Fibroblast of lung (primary cell): ENCODE measurements at regions not wholly inside any gene's neighbourhood (a gene's known extent, or its start where the extent isn't known, plus 50 kb on each side); places are given as distances from the start of the nearest gene placed in this dataset.

ENCODE experiments used
- DNase-seq, 2 donors: peaks; one replicate each; pipeline versions ENCODE4 v3.0.0 to v3.0.0-alpha.2; 2010; ENCODE audit warnings: low read depth in 2 of 2
- H2AFZ ChIP-seq: 2 replicates; pipeline ENCODE4 v1.5.1; 2012; ENCODE audit warnings: low read length, control low read depth, inconsistent platforms
- H3K27ac ChIP-seq: 2 replicates; pipeline ENCODE4 v1.5.1; 2011; ENCODE audit warnings: low read length, control low read depth; ENCODE audit not compliant: insufficient read depth
- H3K27me3 ChIP-seq: 2 replicates; pipeline ENCODE4 v1.5.1; 2011; ENCODE audit warnings: mild to moderate bottlenecking, low read length; ENCODE audit not compliant: control insufficient read depth, insufficient read depth
- H3K36me3 ChIP-seq: 2 replicates; pipeline ENCODE4 v1.5.1; 2011; ENCODE audit warnings: low read length; ENCODE audit not compliant: control insufficient read depth, insufficient read depth
- H3K4me1 ChIP-seq: 2 replicates; pipeline ENCODE4 v1.5.1; 2011; ENCODE audit warnings: low read length; ENCODE audit not compliant: control insufficient read depth, insufficient read depth; ENCODE audit errors: extremely low read depth
- H3K4me2 ChIP-seq: 2 replicates; pipeline ENCODE4 v1.5.1; 2011; ENCODE audit warnings: low read length, control low read depth; ENCODE audit not compliant: insufficient read depth; ENCODE audit errors: extremely low read depth
- H3K4me3 ChIP-seq, 4 experiments: fragments of 200-600 bp in 1 of 4; sonication (generic) in 1 of 4; replicated peaks in 1 of 4; 2 replicates each; pipeline ENCODE4 v1.5.1; 2011 to 2016; ENCODE audit warnings: low read length in 4 of 4, low read depth in 3 of 4, mild to moderate bottlenecking in 3 of 4, control low read depth in 2 of 4, inconsistent platforms in 1 of 4, mixed read lengths in 1 of 4; ENCODE audit not compliant: insufficient read depth in 1 of 4; ENCODE audit errors: control extremely low read depth in 1 of 4
- H3K79me2 ChIP-seq: 2 replicates; pipeline ENCODE4 v1.5.1; 2012; ENCODE audit warnings: mild to moderate bottlenecking, low read length, inconsistent platforms; ENCODE audit not compliant: control insufficient read depth, insufficient read depth
- H3K9ac ChIP-seq: 2 replicates; pipeline ENCODE4 v1.5.1; 2011; ENCODE audit warnings: mild to moderate bottlenecking, low read length, control low read depth; ENCODE audit not compliant: insufficient read depth
- H3K9me3 ChIP-seq: 2 replicates; pipeline ENCODE4 v1.5.1; 2012; ENCODE audit warnings: low read depth, low read length; ENCODE audit not compliant: control insufficient read depth, insufficient read depth
- H4K20me1 ChIP-seq: 2 replicates; pipeline ENCODE4 v1.5.1; 2011; ENCODE audit warnings: low read length; ENCODE audit not compliant: control insufficient read depth, insufficient read depth; ENCODE audit errors: extremely low read depth
- EZH2 ChIP-seq: IDR thresholded peaks from 2 replicates; pipeline ENCODE4 v1.5.1; 2012; ENCODE audit warnings: low read length, control low read depth, mild to moderate bottlenecking; ENCODE audit errors: missing control alignments
- TF ChIP-seq, protein P1 (sequence below), 2 donors: IDR thresholded peaks in 1 of 2; conservative IDR thresholded peaks in 1 of 2; 1 replicate in 1 of 2; 2 replicates in 1 of 2; pipeline ENCODE4 v1.5.1; 2011 to 2012; ENCODE audit warnings: low read length in 2 of 2, control low read depth in 1 of 2, inconsistent platforms in 1 of 2, low read depth in 1 of 2, mild to moderate bottlenecking in 1 of 2

DNA sequence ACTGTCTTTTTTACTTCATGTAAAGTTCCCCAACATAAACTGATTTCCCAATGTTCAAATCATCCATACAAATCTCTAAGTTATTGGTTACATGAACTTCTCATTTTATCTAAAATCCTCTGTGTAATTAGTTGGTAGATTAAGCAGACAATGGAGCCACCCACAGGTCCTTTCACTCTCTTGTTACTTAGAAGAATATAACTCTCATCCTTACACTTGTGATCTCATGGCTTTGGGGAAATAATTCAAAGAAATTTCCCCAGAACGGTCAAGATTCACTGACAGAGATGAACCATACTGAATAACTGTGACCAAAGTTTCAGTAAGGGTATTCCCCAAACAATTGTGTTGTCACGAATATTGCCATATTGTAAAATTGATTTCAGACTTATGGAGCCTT lies 1102.6 kb upstream of the EPHA6 start:
- H4K20me1 ChIP-seq, result no peaks in the 10 kb centered on the region
- no peak overlapping the region for H3K4me3 ChIP-seq
- no peak overlapping the region for H3K9ac ChIP-seq
- no peak overlapping the region for H3K27ac ChIP-seq
- no peaks in the 10 kb centered on the region for H3K9me3 ChIP-seq
- H3K4me1 ChIP-seq, result no peaks in the 10 kb centered on the region
- H3K79me2 ChIP-seq, result no peaks in the 10 kb centered on the region
- H2AFZ ChIP-seq, result no peak overlapping the region
- TF ChIP-seq EZH2, result no peak
- TF ChIP-seq, protein P1, sequence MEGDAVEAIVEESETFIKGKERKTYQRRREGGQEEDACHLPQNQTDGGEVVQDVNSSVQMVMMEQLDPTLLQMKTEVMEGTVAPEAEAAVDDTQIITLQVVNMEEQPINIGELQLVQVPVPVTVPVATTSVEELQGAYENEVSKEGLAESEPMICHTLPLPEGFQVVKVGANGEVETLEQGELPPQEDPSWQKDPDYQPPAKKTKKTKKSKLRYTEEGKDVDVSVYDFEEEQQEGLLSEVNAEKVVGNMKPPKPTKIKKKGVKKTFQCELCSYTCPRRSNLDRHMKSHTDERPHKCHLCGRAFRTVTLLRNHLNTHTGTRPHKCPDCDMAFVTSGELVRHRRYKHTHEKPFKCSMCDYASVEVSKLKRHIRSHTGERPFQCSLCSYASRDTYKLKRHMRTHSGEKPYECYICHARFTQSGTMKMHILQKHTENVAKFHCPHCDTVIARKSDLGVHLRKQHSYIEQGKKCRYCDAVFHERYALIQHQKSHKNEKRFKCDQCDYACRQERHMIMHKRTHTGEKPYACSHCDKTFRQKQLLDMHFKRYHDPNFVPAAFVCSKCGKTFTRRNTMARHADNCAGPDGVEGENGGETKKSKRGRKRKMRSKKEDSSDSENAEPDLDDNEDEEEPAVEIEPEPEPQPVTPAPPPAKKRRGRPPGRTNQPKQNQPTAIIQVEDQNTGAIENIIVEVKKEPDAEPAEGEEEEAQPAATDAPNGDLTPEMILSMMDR (conservative IDR thresholded peaks at IDR 0.05 in 1 of 2, IDR thresholded peaks at IDR 0.05 in 1 of 2; ENCODE audit: low read depth in 1 of 2, low read length in 2 of 2), result no peak
- DNase-seq, result no peak
- H3K4me2 ChIP-seq, result no peak overlapping the region
- H3K36me3 ChIP-seq, result no peaks in the 10 kb centered on the region
- no peaks in the 10 kb centered on the region for H3K27me3 ChIP-seq

DNA sequence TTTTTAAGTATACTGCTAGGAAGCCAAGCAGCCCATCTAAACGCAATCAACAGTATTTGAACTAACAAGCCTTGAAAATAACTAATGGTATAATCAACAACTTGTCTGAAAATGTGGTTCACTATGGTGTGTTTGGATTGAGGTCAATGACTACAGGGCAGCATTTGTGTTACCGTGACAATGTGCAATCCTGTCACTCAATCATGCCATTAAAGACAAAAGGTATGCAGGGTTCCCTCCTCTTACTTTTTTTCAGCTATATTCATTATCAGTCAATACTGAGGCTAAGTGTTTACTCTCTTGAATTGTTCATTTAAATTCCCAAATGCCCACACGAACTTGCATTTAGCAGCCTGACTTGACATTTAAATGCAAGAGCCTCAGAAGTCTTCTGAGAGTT lies 1099.3 kb upstream of the EPHA6 start:
- no peaks in the 10 kb centered on the region for H3K79me2 ChIP-seq
- H3K4me3 ChIP-seq, result no peak overlapping the region
- H2AFZ ChIP-seq, result no peak overlapping the region
- no peaks in the 10 kb centered on the region for H3K4me1 ChIP-seq
- no peak for TF ChIP-seq EZH2
- TF ChIP-seq, protein P1 (conservative IDR thresholded peaks at IDR 0.05 in 1 of 2, IDR thresholded peaks at IDR 0.05 in 1 of 2; ENCODE audit: low read depth in 1 of 2, low read length in 2 of 2), result no peak
- no peaks in the 10 kb centered on the region for H3K27me3 ChIP-seq
- H3K9ac ChIP-seq, result no peak overlapping the region
- H3K36me3 ChIP-seq, result no peaks in the 10 kb centered on the region
- no peak overlapping the region for H3K27ac ChIP-seq
- H3K9me3 ChIP-seq, result no peaks in the 10 kb centered on the region
- no peaks in the 10 kb centered on the region for H4K20me1 ChIP-seq
- no peak for DNase-seq
- no peak overlapping the region for H3K4me2 ChIP-seq

DNA sequence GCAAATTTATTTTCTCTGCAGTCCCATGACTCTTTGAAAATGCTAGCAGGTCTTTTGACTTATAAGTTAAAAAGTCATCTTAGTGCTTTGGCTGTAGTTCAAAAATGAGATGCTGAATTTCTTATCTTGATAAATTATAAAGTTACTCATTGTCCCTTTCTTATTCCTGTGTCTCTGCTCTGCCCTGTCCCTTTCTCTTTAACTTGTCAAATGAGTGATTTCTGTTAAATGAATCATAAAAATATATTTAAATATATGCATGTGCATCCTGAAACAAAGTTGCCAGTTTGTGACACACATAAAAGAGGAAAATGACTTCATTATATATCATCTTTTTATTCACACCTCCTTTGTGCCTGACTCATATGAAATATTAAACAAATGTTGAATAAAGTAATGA lies 1097.3 kb upstream of the EPHA6 start:
- Histone ChIP-seq H3K4me1 (no peaks in the 10 kb centered on the region), H3K79me2 (no peaks in the 10 kb centered on the region), H4K20me1 (no peaks in the 10 kb centered on the region), H3K9ac (no peak overlapping the region), H3K4me3 (no peak overlapping the region), H2AFZ (no peak overlapping the region), H3K9me3 (no peaks in the 10 kb centered on the region), H3K27ac (no peak overlapping the region), H3K27me3 (no peaks in the 10 kb centered on the region), H3K4me2 (no peak overlapping the region), H3K36me3 (no peaks in the 10 kb centered on the region)
- TF ChIP-seq, protein P1 (conservative IDR thresholded peaks at IDR 0.05 in 1 of 2, IDR thresholded peaks at IDR 0.05 in 1 of 2; ENCODE audit: low read depth in 1 of 2, low read length in 2 of 2), result no peak
- no peak for TF ChIP-seq EZH2
- DNase-seq, result no peak
